DND-41 (cell line): ENCODE measurements at regions not wholly inside any gene's neighbourhood (a gene's known extent, or its start where the extent isn't known, plus 50 kb on each side); places are given as distances from the start of the nearest gene placed in this dataset.

ENCODE experiments used
- ATAC-seq: fragments of 200-7000 bp; cut with Tn5 transposase; 3 replicates; pipeline ENCODE4 v1.9.1; 2021; ENCODE audit warnings: low read depth; ENCODE audit not compliant: insufficient read depth
- DNase-seq: peaks from one replicate; pipeline ENCODE4 v3.0.0-alpha.2; 2020
- H2AFZ ChIP-seq: 2 replicates; pipeline ENCODE4 v1.6.0; 2012; ENCODE audit warnings: low read depth, low read length
- H3K27ac ChIP-seq: 2 replicates; pipeline ENCODE4 v1.5.1; 2012; ENCODE audit warnings: low read length, inconsistent platforms
- H3K27me3 ChIP-seq: fragments of 200-600 bp; sonication (generic); 2 replicates; pipeline ENCODE4 v1.6.0; 2012; ENCODE audit warnings: low read length, mild to moderate bottlenecking, inconsistent platforms; ENCODE audit not compliant: insufficient read depth, poor library complexity
- H3K36me3 ChIP-seq: 2 replicates; pipeline ENCODE4 v1.5.1; 2012; ENCODE audit warnings: low read length, inconsistent platforms; ENCODE audit not compliant: insufficient read depth
- H3K4me1 ChIP-seq: 2 replicates; pipeline ENCODE4 v1.5.1; 2012; ENCODE audit warnings: mild to moderate bottlenecking, low read length; ENCODE audit not compliant: insufficient read depth
- H3K4me2 ChIP-seq: 2 replicates; pipeline ENCODE4 v1.6.0; 2012; ENCODE audit warnings: mild to moderate bottlenecking, moderate library complexity, low read length, inconsistent platforms; ENCODE audit not compliant: insufficient read depth
- H3K4me3 ChIP-seq, 2 experiments: fragments of 200-600 bp in 1 of 2; shearing (Covaris generic) in 1 of 2; 2 replicates each; pipeline ENCODE4 v1.5.1; 2012 to 2016; ENCODE audit warnings: inconsistent platforms in 2 of 2, low read length in 2 of 2, mild to moderate bottlenecking in 2 of 2, low read depth in 1 of 2, moderate library complexity in 1 of 2
- H3K79me2 ChIP-seq: 2 replicates; pipeline ENCODE4 v1.6.0; 2012; ENCODE audit warnings: low read length, inconsistent platforms; ENCODE audit not compliant: insufficient read depth
- H3K9ac ChIP-seq: 2 replicates; pipeline ENCODE4 v1.6.0; 2012; ENCODE audit warnings: low read depth, mild to moderate bottlenecking, inconsistent platforms, low read length, moderate library complexity
- H3K9me3 ChIP-seq: 2 replicates; pipeline ENCODE4 v1.5.1; 2012; ENCODE audit warnings: low read length, moderate library complexity, mild to moderate bottlenecking, inconsistent platforms; ENCODE audit not compliant: insufficient read depth, severe bottlenecking
- H4K20me1 ChIP-seq: 2 replicates; pipeline ENCODE4 v1.6.0; 2012; ENCODE audit warnings: low read length; ENCODE audit not compliant: insufficient read depth
- EZH2 ChIP-seq: IDR thresholded peaks from 3 replicates; pipeline ENCODE4 v1.6.1; 2012; ENCODE audit warnings: borderline replicate concordance, low read depth, mild to moderate bottlenecking, moderate library complexity, low read length, inconsistent platforms; ENCODE audit not compliant: severe bottlenecking
- TF ChIP-seq, protein P1 (sequence below): IDR thresholded peaks from 2 replicates; pipeline ENCODE4 v1.5.1; 2012; ENCODE audit warnings: borderline replicate concordance, low read length, moderate library complexity, mild to moderate bottlenecking; ENCODE audit not compliant: poor library complexity, severe bottlenecking; ENCODE audit errors: extremely low read depth

- no peak for TF ChIP-seq EZH2
- TF ChIP-seq, protein P1, sequence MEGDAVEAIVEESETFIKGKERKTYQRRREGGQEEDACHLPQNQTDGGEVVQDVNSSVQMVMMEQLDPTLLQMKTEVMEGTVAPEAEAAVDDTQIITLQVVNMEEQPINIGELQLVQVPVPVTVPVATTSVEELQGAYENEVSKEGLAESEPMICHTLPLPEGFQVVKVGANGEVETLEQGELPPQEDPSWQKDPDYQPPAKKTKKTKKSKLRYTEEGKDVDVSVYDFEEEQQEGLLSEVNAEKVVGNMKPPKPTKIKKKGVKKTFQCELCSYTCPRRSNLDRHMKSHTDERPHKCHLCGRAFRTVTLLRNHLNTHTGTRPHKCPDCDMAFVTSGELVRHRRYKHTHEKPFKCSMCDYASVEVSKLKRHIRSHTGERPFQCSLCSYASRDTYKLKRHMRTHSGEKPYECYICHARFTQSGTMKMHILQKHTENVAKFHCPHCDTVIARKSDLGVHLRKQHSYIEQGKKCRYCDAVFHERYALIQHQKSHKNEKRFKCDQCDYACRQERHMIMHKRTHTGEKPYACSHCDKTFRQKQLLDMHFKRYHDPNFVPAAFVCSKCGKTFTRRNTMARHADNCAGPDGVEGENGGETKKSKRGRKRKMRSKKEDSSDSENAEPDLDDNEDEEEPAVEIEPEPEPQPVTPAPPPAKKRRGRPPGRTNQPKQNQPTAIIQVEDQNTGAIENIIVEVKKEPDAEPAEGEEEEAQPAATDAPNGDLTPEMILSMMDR = no peak
- DNase-seq (no peak), ATAC-seq (no peak)
- Histone ChIP-seq H3K36me3 (no peaks in the 10 kb centered on the region), H4K20me1 (no peaks in the 10 kb centered on the region), H3K4me1 (peaks cover under 1% of the 10 kb centered on the region; the same call in 1 of the 2 replicates), H3K4me2 (no peak overlapping the region), H3K27me3 (no peaks in the 10 kb centered on the region), H3K27ac (no peak overlapping the region), H3K9ac (no peak overlapping the region), H2AFZ (no peak overlapping the region), H3K79me2 (no peaks in the 10 kb centered on the region), H3K4me3 (no peak overlapping the region), H3K9me3 (no peaks in the 10 kb centered on the region)
Observed at GRCh38 chr10:9066152-9066551, 1011.7 kb downstream of the GATA3 start.

GRCh38 chr10:9068003-9068402 is 1013.5 kb downstream of the GATA3 start:
- Histone ChIP-seq H4K20me1 (no peaks in the 10 kb centered on the region), H3K4me3 (no peak overlapping the region), H3K79me2 (no peaks in the 10 kb centered on the region), H2AFZ (no peak overlapping the region), H3K9me3 (no peaks in the 10 kb centered on the region), H3K9ac (no peak overlapping the region), H3K4me2 (no peak overlapping the region), H3K4me1 (no peaks in the 10 kb centered on the region), H3K36me3 (no peaks in the 10 kb centered on the region), H3K27me3 (no peaks in the 10 kb centered on the region), H3K27ac (no peak overlapping the region)
- no peak for DNase-seq
- no peak for ATAC-seq
- TF ChIP-seq, protein P1 = no peak
- TF ChIP-seq EZH2 = no peak

- H3K4me2 ChIP-seq = no peak overlapping the region
- H3K4me1 ChIP-seq = no peaks in the 10 kb centered on the region
- no peaks in the 10 kb centered on the region for H3K79me2 ChIP-seq
- H3K9ac ChIP-seq = no peak overlapping the region
- TF ChIP-seq EZH2 = no peak
- TF ChIP-seq, protein P1 = no peak
- H3K36me3 ChIP-seq = no peaks in the 10 kb centered on the region
- H3K27me3 ChIP-seq = no peaks in the 10 kb centered on the region
- H3K4me3 ChIP-seq = no peak overlapping the region
- H3K27ac ChIP-seq = no peak overlapping the region
- DNase-seq = no peak
- H2AFZ ChIP-seq = no peak overlapping the region
- H3K9me3 ChIP-seq = no peaks in the 10 kb centered on the region
- ATAC-seq = no peak
- no peaks in the 10 kb centered on the region for H4K20me1 ChIP-seq
Observed at GRCh38 chr10:9069136-9069535, 1014.6 kb downstream of the GATA3 start.

DNA sequence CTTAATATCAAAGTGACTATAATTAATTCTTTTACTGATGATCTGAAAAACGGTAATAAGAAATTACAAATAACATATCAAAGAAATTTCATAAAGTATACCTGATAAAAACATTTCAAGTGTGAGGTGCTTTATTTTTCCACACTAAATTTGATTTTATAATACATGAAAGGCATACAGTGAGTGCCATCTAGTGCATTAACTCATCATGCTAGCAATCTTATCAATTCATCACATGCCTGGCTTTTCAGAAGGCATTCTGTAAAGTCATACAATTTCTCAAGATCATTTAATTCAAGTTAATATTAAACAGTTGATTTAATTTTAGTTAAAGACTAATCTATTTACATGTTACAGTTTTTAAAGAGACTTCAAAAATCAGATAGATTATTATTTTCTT is 1020.9 kb downstream of the GATA3 start:
- no peaks in the 10 kb centered on the region for H3K27me3 ChIP-seq
- H3K9ac ChIP-seq = no peak overlapping the region
- H3K27ac ChIP-seq = no peak overlapping the region
- H4K20me1 ChIP-seq = no peaks in the 10 kb centered on the region
- no peak overlapping the region for H2AFZ ChIP-seq
- H3K9me3 ChIP-seq = no peaks in the 10 kb centered on the region
- H3K4me1 ChIP-seq = no peaks in the 10 kb centered on the region
- no peak for TF ChIP-seq EZH2
- TF ChIP-seq, protein P1 = peak; percentile 50
- no peak overlapping the region for H3K4me2 ChIP-seq
- DNase-seq (no peak), ATAC-seq (no peak)
- no peaks in the 10 kb centered on the region for H3K79me2 ChIP-seq
- H3K4me3 ChIP-seq = no peak overlapping the region
- no peaks in the 10 kb centered on the region for H3K36me3 ChIP-seq
